HL-60 (cell line): ENCODE measurements at regions not wholly inside any gene's neighbourhood (a gene's known extent, or its start where the extent isn't known, plus 50 kb on each side); places are given as distances from the start of the nearest gene placed in this dataset.

Source experiments
- CTCF ChIP-seq: IDR thresholded peaks from one replicate; pipeline ENCODE4 v1.5.1; 2011; ENCODE audit warnings: low read length, control low read depth, inconsistent platforms; ENCODE audit not compliant: insufficient read depth
- GABPA ChIP-seq: IDR thresholded peaks from 2 replicates; pipeline ENCODE4 v1.6.1; 2012; ENCODE audit warnings: low read depth
- POLR2AphosphoS5 ChIP-seq: IDR thresholded peaks from 2 replicates; pipeline ENCODE4 v1.6.1; 2012; ENCODE audit warnings: low read depth
- REST ChIP-seq: IDR thresholded peaks from 2 replicates; pipeline ENCODE4 v1.6.1; 2012; ENCODE audit warnings: low read depth; ENCODE audit not compliant: insufficient replicate concordance
- SPI1 ChIP-seq: IDR thresholded peaks from 2 replicates; pipeline ENCODE4 v1.6.1; 2012; ENCODE audit warnings: low read depth, mild to moderate bottlenecking, borderline replicate concordance

GRCh38 chr12:5134861-5135525, 91.3 kb downstream of the KCNA5 start:
- TF ChIP-seq CTCF (no peak), REST (no peak), POLR2AphosphoS5 (no peak), GABPA (no peak), SPI1 (no peak)
